Naive thymus-derived CD4-positive, alpha-beta T cell (primary cell): ENCODE measurements at regions not wholly inside any gene's neighbourhood (a gene's known extent, or its start where the extent isn't known, plus 50 kb on each side); places are given as distances from the start of the nearest gene placed in this dataset.
A peak's percentile ranks its signal among the peaks of the same experiment; 100 is the strongest.

Experiments
- ATAC-seq: fragments of 150-1000 bp; cut with Tn5 transposase; 2 replicates; pipeline ENCODE4 v1.10.0; 2021; ENCODE audit warnings: mild to moderate bottlenecking, moderate library complexity
- CTCF ChIA-PET: fragments of 350-600 bp; sonication (Branson Sonifier 250); formaldehyde crosslinking; loops from one replicate; lab custom pipeline; 2021; ENCODE audit warnings: antibody characterized with exemption; lab: Charles Lee
- POLR2A ChIA-PET: fragments of 350-600 bp; sonication (Branson Sonifier 250); formaldehyde crosslinking; loops from one replicate; lab custom pipeline; 2021; ENCODE audit warnings: antibody characterized with exemption, inconsistent platforms; lab: Charles Lee
- DNase-seq, 9 donors: peaks; one replicate each; pipeline versions ENCODE4 v3.0.0 to v3.0.0-alpha.2; 2020 to 2022; ENCODE audit warnings: mixed read lengths in 1 of 9
- H3K27ac ChIP-seq: one replicate; pipeline ENCODE4 v1.7.0; 2013; ENCODE audit warnings: mild to moderate bottlenecking, low read depth, low read length, moderate library complexity
- H3K27me3 ChIP-seq, 2 donors: one replicate each; pipeline ENCODE4 v1.7.0; 2013; ENCODE audit warnings: low read length in 2 of 2, mild to moderate bottlenecking in 2 of 2, moderate library complexity in 2 of 2; ENCODE audit not compliant: control insufficient read depth in 2 of 2, insufficient read depth in 2 of 2
- H3K36me3 ChIP-seq, 3 experiments: 1 replicate in 2 of 3; 2 replicates in 1 of 3; pipeline ENCODE4 v1.7.0; 2013; ENCODE audit warnings: low read length in 3 of 3, mild to moderate bottlenecking in 3 of 3, moderate library complexity in 1 of 3; ENCODE audit not compliant: insufficient read depth in 3 of 3, control insufficient read depth in 2 of 3
- H3K4me1 ChIP-seq, 2 donors: one replicate each; pipeline ENCODE4 v1.7.0; 2013; ENCODE audit warnings: low read length in 2 of 2, mild to moderate bottlenecking in 2 of 2, moderate library complexity in 1 of 2; ENCODE audit not compliant: control insufficient read depth in 2 of 2, insufficient read depth in 2 of 2
- H3K4me3 ChIP-seq: 2 replicates; pipeline ENCODE4 v1.7.0; 2013; ENCODE audit warnings: mild to moderate bottlenecking, low read length
- H3K9me3 ChIP-seq, 3 experiments: 1 replicate in 2 of 3; 2 replicates in 1 of 3; pipeline ENCODE4 v1.7.0; 2013; ENCODE audit warnings: low read length in 3 of 3; ENCODE audit not compliant: control insufficient read depth in 2 of 3
- H3K27ac Mint-ChIP-seq, 9 donors: one replicate each; pipeline ENCODE4 v1.8.0; 2020 to 2022; ENCODE audit warnings: mixed read lengths in 9 of 9, mild to moderate bottlenecking in 8 of 9, moderate library complexity in 5 of 9, inconsistent platforms in 2 of 9
- H3K27me3 Mint-ChIP-seq, 5 donors: one replicate each; pipeline ENCODE4 v1.8.0; 2021 to 2022; ENCODE audit warnings: mixed read lengths in 5 of 5, mild to moderate bottlenecking in 1 of 5
- H3K36me3 Mint-ChIP-seq, 5 donors: one replicate each; pipeline ENCODE4 v1.8.0; 2020 to 2022; ENCODE audit warnings: mixed read lengths in 5 of 5, mild to moderate bottlenecking in 3 of 5, inconsistent platforms in 1 of 5
- H3K4me1 Mint-ChIP-seq, 7 donors: one replicate each; pipeline ENCODE4 v1.8.0; 2020 to 2022; ENCODE audit warnings: mixed read lengths in 7 of 7, mild to moderate bottlenecking in 3 of 7, inconsistent platforms in 1 of 7
- H3K4me3 Mint-ChIP-seq, 10 donors: one replicate each; pipeline ENCODE4 v1.8.0; 2020 to 2022; ENCODE audit warnings: mild to moderate bottlenecking in 10 of 10, mixed read lengths in 10 of 10, moderate library complexity in 6 of 10, inconsistent platforms in 2 of 10
- H3K9me3 Mint-ChIP-seq, 11 donors: one replicate each; pipeline ENCODE4 v1.8.0; 2020 to 2022; ENCODE audit warnings: mixed read lengths in 11 of 11, mild to moderate bottlenecking in 4 of 11, inconsistent platforms in 1 of 11, moderate library complexity in 1 of 11
- intact Hi-C, 2 donors: fragments of 100-400 bp; cut with micrococcal nuclease; formaldehyde crosslinking; loops; one replicate each; pipeline ENCODE4 v1.15.1; 2023

DNA sequence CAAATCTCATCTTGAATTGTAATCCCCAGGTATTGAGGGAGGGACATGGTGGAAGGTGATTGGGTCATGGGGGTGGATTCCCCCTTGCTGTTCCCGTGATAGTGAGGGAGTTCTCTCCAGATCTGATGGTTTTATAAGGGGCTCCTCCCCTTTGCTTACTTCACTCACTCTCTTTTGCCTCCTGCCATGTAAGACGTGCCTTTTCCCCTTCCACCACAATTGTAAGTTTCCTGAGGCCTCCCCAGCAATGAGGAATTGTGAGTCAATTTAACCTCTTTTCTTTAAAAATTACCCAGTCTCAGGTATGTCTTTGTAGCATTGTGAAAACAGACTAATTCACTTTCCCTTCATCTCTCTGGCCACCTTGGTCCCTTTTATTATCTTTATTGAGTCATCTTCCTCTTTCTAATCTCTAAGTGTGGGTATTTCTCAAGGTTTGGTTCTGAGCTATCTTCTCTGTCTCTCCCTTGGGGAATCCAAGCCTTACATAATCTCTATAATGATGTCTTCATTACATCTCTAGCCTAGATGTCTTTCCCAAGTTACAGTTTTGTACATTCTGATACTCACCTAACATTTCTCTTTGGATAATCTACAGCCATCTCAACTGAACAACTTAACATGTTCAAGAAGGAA lies 99.1 kb upstream of the JCAD start:
- H3K27ac Mint-ChIP-seq: no peak overlapping the region
- ChIA-PET CTCF (no interaction called here), POLR2A (no interaction called here)
- DNase-seq (no peak), ATAC-seq (peak; percentile 53)
- peaks cover 28 to 42% (median 32%) of the 10 kb centered on the region in 5 donors for H3K27me3 Mint-ChIP-seq
- no peaks in the 10 kb centered on the region for H3K4me1 ChIP-seq
- peaks cover 0 to 3% (median 0%) of the 10 kb centered on the region in 5 donors for H3K36me3 Mint-ChIP-seq
- H3K27ac ChIP-seq: no peak overlapping the region
- no peak overlapping the region for H3K4me3 ChIP-seq
- H3K9me3 Mint-ChIP-seq: peaks cover 0 to 5% (median 0%) of the 10 kb centered on the region in 11 donors
- no peaks in the 10 kb centered on the region for H3K9me3 ChIP-seq
- H3K27me3 ChIP-seq: no peaks in the 10 kb centered on the region
- peaks cover 0 to 15% (median under 1%) of the 10 kb centered on the region in 7 donors for H3K4me1 Mint-ChIP-seq
- no peaks in the 10 kb centered on the region for H3K36me3 ChIP-seq
- H3K4me3 Mint-ChIP-seq: no peak overlapping the region
- intact Hi-C loops: no loop called here

DNA sequence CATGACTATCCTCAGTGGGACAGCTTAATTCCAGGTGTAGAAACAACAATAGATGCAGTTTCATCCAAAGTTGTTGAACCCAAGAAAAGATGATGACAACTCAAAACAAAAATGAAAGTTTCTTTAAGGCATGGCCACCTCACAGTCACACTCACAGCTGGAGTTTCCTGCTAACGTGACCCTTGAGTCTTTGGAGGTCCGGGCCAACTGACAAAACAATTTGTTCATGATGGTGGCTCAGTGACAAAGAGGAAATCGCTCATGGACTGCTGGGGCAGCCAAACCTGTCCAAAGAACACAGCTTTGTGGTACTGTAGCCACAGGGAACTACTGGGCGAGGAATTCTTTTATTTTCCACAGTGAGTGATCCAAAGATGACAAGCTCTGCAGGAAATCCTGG lies 96.0 kb upstream of the JCAD start:
- no peak overlapping the region for H3K27ac ChIP-seq
- H3K4me3 Mint-ChIP-seq: no peak overlapping the region
- peaks cover 0 to 6% (median 0%) of the 10 kb centered on the region in 11 donors for H3K9me3 Mint-ChIP-seq
- H3K4me3 ChIP-seq: no peak overlapping the region
- no peaks in the 10 kb centered on the region for H3K4me1 ChIP-seq
- DNase-seq (no peak), ATAC-seq (no peak)
- peaks cover 0 to 11% (median 0%) of the 10 kb centered on the region in 7 donors for H3K4me1 Mint-ChIP-seq
- ChIA-PET CTCF (no interaction called here), POLR2A (no interaction called here)
- H3K36me3 ChIP-seq: no peaks in the 10 kb centered on the region
- peaks cover 0 to 4% (median 0%) of the 10 kb centered on the region in 5 donors for H3K36me3 Mint-ChIP-seq
- H3K27me3 ChIP-seq: no peaks in the 10 kb centered on the region
- no peaks in the 10 kb centered on the region for H3K9me3 ChIP-seq
- peaks cover 38 to 57% (median 49%) of the 10 kb centered on the region in 5 donors for H3K27me3 Mint-ChIP-seq
- no peak overlapping the region for H3K27ac Mint-ChIP-seq
- intact Hi-C loops: no loop called here

DNA sequence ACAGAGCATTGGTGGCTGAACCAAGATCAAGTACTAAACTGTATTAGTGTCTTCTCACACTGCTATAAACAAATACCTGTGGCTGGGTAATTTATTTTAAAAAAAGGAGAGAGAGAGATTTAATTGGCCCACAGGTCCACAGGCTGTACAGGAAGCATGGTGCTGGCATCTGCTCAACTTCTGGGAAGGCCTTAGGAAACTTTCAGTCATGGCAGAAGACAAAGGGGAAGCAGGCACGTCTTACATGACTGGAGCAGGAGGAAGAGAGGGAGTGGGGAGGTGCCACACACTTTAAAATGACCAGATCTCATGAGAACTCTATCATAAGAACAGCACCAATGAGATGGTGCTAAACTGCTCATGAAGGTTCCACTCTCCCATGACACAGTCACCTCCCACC lies 95.2 kb upstream of the JCAD start:
- Histone ChIP-seq H3K27ac (no peak overlapping the region), H3K9me3 (no peaks in the 10 kb centered on the region), H3K4me3 (no peak overlapping the region), H3K36me3 (no peaks in the 10 kb centered on the region), H3K27me3 (no peaks in the 10 kb centered on the region), H3K4me1 (no peaks in the 10 kb centered on the region)
- Mint-ChIP-seq H3K36me3 (peaks cover 0 to 6% (median 0%) of the 10 kb centered on the region in 5 donors), H3K27ac (no peak overlapping the region), H3K4me3 (no peak overlapping the region), H3K4me1 (peaks cover 0 to 11% (median 0%) of the 10 kb centered on the region in 7 donors), H3K27me3 (peaks cover 40 to 60% (median 54%) of the 10 kb centered on the region in 5 donors), H3K9me3 (peaks cover 0 to 6% (median 0%) of the 10 kb centered on the region in 11 donors)
- no peak for ATAC-seq
- intact Hi-C loops: no loop called here
- POLR2A ChIA-PET: no interaction called here
- DNase-seq: no peak
- CTCF ChIA-PET: no interaction called here

DNA sequence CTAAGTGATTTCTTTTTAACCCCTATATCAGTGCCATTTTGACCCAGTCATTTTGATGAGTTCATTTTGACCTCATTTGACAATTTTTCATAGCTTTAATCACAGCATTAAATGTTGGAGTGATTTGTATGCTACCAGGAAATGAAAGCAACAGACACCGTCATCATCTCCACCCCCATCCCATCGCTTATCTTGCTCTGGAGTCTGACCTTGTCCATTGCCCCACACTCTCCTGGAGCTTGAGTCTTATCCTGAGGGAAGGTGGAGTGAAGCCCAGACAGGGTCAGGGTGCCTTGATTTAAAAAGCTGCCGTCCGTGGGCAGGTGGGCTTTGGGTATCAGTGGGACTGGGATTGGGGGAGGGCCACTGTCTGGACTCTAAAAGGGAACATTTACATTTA lies 94.7 kb upstream of the JCAD start:
- peaks cover 0 to 11% (median 0%) of the 10 kb centered on the region in 7 donors for H3K4me1 Mint-ChIP-seq
- CTCF ChIA-PET: no interaction called here
- ATAC-seq (no peak), DNase-seq (no peak)
- no peak overlapping the region for H3K4me3 Mint-ChIP-seq
- POLR2A ChIA-PET: no interaction called here
- Histone ChIP-seq H3K36me3 (no peaks in the 10 kb centered on the region), H3K4me1 (no peaks in the 10 kb centered on the region), H3K9me3 (no peaks in the 10 kb centered on the region), H3K27ac (no peak overlapping the region), H3K4me3 (no peak overlapping the region), H3K27me3 (no peaks in the 10 kb centered on the region)
- H3K9me3 Mint-ChIP-seq: peaks cover 0 to 9% (median 0%) of the 10 kb centered on the region in 11 donors
- intact Hi-C loops: no loop called here
- peaks cover 42 to 60% (median 53%) of the 10 kb centered on the region in 5 donors for H3K27me3 Mint-ChIP-seq
- H3K27ac Mint-ChIP-seq: no peak overlapping the region
- H3K36me3 Mint-ChIP-seq: peaks cover 0 to 6% (median 0%) of the 10 kb centered on the region in 5 donors

DNA sequence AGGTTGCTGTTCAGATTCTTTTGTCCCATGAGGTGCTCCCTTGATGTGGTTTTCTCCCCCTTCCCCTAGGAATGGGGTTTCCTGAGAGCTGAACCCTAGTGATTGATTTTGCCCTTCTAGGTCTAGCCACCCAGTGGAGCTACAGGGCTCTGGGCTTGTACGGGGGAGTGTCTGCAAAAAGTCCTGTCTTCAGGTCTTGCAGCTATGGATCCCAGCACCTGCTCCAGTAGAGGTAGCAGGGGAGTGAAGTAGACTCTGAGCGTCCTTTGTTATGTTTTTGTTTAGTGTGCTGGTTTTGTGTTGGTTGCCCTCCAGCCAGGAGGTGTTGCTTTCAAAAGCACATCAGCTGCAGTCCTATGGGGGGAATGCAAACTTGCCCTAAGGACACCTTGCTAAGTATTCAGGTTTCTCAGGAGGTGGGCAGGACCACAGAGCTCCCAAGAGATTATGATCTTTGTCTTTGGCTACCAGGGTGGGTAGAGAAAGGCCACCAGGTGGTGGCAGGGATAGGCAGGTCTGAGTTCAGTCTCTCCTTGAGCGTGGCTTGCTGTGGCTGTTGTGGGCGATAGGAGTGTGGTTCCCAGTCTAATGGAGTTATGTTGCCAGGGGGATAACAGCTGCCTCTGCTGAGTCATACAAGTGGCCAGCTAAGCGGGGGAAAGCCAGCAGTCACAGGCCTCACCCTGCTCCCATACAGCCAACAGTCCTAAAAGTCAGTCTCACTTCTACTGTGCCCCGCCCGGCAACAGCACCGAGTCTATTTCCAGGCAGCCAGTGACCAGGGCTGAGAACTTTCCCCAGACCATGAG lies 92.4 kb upstream of the JCAD start:
- Histone ChIP-seq H3K27ac (no peak overlapping the region), H3K36me3 (no peaks in the 10 kb centered on the region), H3K9me3 (no peaks in the 10 kb centered on the region), H3K27me3 (no peaks in the 10 kb centered on the region), H3K4me1 (no peaks in the 10 kb centered on the region), H3K4me3 (no peak overlapping the region)
- POLR2A ChIA-PET: no interaction called here
- Mint-ChIP-seq H3K36me3 (peaks cover 0 to 5% (median 0%) of the 10 kb centered on the region in 5 donors), H3K9me3 (peaks cover 0 to 9% (median 0%) of the 10 kb centered on the region in 11 donors), H3K4me1 (peaks cover 0 to 16% (median 0%) of the 10 kb centered on the region in 7 donors), H3K27ac (no peak overlapping the region), H3K27me3 (peaks cover 47 to 69% (median 63%) of the 10 kb centered on the region in 5 donors), H3K4me3 (no peak overlapping the region)
- intact Hi-C loops: no loop called here
- no peak for DNase-seq
- ATAC-seq: peak; percentile 46
- CTCF ChIA-PET: interaction anchor here (0.7 kb wide), 1 partner anchor 1824 kb away, joined by 3 read pairs; no protein-coding TSS in a partner anchor

DNA sequence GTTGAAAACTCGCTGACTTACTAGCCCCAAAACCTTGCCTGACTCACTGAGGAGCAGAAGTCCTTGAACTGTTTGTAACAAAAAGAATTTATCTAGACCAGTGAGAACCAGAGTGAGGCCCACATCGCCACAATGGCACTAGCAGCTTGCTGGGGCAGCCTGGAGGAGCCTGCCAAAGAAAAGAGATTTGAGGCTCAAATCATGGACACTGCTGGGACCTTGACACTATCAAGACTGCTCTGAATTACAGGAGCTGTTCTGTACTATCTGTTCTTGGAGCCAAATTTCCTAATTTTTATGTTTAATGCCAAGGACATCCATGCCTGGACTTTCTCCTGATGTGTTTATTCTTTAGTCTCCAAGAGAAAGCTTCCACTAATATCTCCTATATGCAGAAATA lies 82.0 kb upstream of the JCAD start:
- Mint-ChIP-seq H3K27me3 (peaks cover 7 to 41% (median 15%) of the 10 kb centered on the region in 5 donors), H3K4me3 (no peak overlapping the region), H3K27ac (no peak overlapping the region), H3K36me3 (no peaks in the 10 kb centered on the region), H3K4me1 (no peaks in the 10 kb centered on the region), H3K9me3 (peaks cover 0 to 16% (median 4%) of the 10 kb centered on the region in 11 donors)
- CTCF ChIA-PET: no interaction called here
- no peak overlapping the region for H3K27ac ChIP-seq
- peaks cover 0 to 6% (median 0%) of the 10 kb centered on the region in 3 experiments for H3K9me3 ChIP-seq
- no peak for DNase-seq
- intact Hi-C loops: no loop called here
- H3K36me3 ChIP-seq: no peaks in the 10 kb centered on the region
- no peaks in the 10 kb centered on the region for H3K4me1 ChIP-seq
- POLR2A ChIA-PET: no interaction called here
- ATAC-seq: no peak
- H3K4me3 ChIP-seq: no peak overlapping the region
- H3K27me3 ChIP-seq: no peaks in the 10 kb centered on the region
